ENCODE measurements at regions not wholly inside any gene's neighbourhood (a gene's known extent, or its start where the extent isn't known, plus 50 kb on each side); places are given as distances from the start of the nearest gene placed in this dataset.

DNA sequence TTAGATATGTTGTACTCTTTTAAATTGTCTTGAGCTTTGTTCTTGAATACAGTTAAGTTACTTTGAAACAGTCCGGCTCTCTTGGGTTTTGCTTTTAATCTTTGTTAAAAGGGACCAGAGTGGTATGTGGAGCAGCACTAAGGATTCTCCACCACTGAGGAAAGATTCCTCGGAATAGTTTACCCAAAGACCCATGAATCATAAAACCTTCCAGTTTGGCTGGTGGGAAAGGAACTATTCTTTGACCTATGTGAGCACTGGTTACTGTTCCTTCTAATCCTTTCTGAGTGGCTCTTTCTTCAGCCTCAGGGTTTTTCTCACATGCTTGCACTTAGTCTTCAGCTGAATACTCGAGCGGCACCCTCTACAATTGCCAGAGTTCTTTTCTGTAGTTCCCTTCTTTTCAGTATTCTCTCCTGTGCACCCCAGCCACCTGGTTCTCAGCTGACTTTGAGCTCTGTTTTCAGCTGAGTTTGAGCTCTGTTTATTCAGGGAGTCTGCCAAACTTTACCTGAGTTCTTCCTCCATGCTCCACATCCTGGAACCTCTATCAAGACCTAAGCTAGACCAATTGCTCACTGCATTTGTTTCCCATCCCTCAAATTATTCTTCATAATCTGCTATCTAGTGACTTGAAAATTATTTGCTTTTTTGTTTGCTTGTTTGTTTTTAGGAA lies 253.8 kb upstream of the PLXNA2 start:
- TF ChIP-seq, protein P1, sequence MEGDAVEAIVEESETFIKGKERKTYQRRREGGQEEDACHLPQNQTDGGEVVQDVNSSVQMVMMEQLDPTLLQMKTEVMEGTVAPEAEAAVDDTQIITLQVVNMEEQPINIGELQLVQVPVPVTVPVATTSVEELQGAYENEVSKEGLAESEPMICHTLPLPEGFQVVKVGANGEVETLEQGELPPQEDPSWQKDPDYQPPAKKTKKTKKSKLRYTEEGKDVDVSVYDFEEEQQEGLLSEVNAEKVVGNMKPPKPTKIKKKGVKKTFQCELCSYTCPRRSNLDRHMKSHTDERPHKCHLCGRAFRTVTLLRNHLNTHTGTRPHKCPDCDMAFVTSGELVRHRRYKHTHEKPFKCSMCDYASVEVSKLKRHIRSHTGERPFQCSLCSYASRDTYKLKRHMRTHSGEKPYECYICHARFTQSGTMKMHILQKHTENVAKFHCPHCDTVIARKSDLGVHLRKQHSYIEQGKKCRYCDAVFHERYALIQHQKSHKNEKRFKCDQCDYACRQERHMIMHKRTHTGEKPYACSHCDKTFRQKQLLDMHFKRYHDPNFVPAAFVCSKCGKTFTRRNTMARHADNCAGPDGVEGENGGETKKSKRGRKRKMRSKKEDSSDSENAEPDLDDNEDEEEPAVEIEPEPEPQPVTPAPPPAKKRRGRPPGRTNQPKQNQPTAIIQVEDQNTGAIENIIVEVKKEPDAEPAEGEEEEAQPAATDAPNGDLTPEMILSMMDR (IDR thresholded peaks at IDR 0.05), result no peak
- TF ChIP-seq SIN3A (IDR thresholded peaks at IDR 0.05; ENCODE audit: borderline replicate concordance, insufficient read depth, low read depth, low read length) (no peak), POLR2AphosphoS5 (IDR thresholded peaks at IDR 0.05; ENCODE audit: low read depth, low read length) (no peak), TCF7L2 (IDR thresholded peaks at IDR 0.05; ENCODE audit: low read depth, low read length) (no peak)
- TF ChIP-seq, protein P2, sequence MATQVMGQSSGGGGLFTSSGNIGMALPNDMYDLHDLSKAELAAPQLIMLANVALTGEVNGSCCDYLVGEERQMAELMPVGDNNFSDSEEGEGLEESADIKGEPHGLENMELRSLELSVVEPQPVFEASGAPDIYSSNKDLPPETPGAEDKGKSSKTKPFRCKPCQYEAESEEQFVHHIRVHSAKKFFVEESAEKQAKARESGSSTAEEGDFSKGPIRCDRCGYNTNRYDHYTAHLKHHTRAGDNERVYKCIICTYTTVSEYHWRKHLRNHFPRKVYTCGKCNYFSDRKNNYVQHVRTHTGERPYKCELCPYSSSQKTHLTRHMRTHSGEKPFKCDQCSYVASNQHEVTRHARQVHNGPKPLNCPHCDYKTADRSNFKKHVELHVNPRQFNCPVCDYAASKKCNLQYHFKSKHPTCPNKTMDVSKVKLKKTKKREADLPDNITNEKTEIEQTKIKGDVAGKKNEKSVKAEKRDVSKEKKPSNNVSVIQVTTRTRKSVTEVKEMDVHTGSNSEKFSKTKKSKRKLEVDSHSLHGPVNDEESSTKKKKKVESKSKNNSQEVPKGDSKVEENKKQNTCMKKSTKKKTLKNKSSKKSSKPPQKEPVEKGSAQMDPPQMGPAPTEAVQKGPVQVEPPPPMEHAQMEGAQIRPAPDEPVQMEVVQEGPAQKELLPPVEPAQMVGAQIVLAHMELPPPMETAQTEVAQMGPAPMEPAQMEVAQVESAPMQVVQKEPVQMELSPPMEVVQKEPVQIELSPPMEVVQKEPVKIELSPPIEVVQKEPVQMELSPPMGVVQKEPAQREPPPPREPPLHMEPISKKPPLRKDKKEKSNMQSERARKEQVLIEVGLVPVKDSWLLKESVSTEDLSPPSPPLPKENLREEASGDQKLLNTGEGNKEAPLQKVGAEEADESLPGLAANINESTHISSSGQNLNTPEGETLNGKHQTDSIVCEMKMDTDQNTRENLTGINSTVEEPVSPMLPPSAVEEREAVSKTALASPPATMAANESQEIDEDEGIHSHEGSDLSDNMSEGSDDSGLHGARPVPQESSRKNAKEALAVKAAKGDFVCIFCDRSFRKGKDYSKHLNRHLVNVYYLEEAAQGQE (IDR thresholded peaks at IDR 0.05; ENCODE audit: insufficient read depth in 1 of 2, low read depth in 2 of 2, low read length in 1 of 2), result no peak
